22Rv1 (cell line): ENCODE measurements at regions not wholly inside any gene's neighbourhood (a gene's known extent, or its start where the extent isn't known, plus 50 kb on each side); places are given as distances from the start of the nearest gene placed in this dataset.

ENCODE experiments used
- H3K27ac ChIP-seq: fragments of 450-650 bp; 2 replicates; pipeline ENCODE4 v1.5.1; 2017
- ZFX ChIP-seq: fragments of 450-650 bp; IDR thresholded peaks from 2 replicates; pipeline ENCODE4 v1.6.1; 2017; ENCODE audit warnings: antibody characterized with exemption, borderline replicate concordance
- TF ChIP-seq, protein P1 (sequence below): fragments of 450-650 bp; IDR thresholded peaks from 2 replicates; pipeline ENCODE4 v1.5.1; 2017; ENCODE audit warnings: mild to moderate bottlenecking

DNA sequence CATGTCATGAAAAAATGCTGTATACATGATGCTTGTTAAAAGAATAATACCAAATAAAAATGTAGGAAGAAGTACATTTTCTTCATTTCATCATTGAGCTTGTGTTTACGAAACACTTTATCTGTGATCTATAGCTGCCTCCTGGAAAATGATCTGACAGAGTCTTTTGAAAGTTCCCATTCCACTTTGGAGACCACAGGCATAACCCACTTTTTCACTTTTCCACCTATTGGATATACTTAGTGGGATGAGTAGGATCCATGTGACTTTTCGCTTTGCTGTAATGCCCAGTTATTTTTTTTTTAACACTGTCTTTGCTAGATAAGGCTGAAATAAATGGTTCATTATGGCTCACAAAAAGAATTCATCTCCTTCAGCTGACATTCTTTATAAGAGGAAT, 773.0 kb upstream of the AMELY start:
- TF ChIP-seq, protein P1, sequence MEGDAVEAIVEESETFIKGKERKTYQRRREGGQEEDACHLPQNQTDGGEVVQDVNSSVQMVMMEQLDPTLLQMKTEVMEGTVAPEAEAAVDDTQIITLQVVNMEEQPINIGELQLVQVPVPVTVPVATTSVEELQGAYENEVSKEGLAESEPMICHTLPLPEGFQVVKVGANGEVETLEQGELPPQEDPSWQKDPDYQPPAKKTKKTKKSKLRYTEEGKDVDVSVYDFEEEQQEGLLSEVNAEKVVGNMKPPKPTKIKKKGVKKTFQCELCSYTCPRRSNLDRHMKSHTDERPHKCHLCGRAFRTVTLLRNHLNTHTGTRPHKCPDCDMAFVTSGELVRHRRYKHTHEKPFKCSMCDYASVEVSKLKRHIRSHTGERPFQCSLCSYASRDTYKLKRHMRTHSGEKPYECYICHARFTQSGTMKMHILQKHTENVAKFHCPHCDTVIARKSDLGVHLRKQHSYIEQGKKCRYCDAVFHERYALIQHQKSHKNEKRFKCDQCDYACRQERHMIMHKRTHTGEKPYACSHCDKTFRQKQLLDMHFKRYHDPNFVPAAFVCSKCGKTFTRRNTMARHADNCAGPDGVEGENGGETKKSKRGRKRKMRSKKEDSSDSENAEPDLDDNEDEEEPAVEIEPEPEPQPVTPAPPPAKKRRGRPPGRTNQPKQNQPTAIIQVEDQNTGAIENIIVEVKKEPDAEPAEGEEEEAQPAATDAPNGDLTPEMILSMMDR: no peak
- no peak for TF ChIP-seq ZFX
- no peak overlapping the region for H3K27ac ChIP-seq

DNA sequence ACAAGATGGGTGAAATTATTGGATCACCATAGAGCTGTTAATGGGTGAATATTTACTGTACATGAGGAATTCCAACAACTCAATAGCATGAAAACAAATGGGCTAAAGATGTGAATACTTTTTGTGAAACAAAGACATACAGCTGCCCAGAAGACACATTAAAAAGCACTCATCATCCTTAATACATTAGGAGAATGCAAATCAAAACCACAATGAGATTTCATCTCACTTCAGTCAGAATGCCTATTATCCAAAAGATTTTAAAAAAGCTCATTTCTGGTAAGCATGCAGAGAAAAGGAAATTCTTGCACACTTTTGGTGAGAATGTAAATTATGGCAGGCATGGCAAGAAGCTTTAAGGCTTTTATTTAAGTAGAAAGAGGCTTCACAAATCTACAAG, 770.8 kb upstream of the AMELY start:
- TF ChIP-seq, protein P1: no peak
- TF ChIP-seq ZFX: no peak
- H3K27ac ChIP-seq: no peak overlapping the region

DNA sequence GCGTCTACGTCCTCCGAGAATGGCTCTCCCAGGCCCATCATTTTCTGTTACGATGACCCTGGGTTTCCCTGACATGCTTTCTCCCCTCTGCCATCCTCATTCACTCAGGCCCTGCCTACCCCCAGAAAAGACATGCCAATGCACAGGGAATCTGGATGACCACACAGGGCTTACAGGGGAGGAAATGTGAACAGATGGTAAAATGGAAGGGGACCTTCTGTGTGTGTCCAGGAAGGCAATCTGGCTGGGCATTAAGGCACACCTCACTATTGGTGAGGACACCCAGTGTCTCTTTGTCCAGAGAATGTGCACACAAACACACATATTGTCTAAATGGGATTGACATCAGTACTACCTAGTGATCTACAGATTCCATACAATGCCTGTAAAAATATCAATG, 769.9 kb upstream of the AMELY start:
- TF ChIP-seq ZFX: no peak
- TF ChIP-seq, protein P1: no peak
- H3K27ac ChIP-seq: no peak overlapping the region

DNA sequence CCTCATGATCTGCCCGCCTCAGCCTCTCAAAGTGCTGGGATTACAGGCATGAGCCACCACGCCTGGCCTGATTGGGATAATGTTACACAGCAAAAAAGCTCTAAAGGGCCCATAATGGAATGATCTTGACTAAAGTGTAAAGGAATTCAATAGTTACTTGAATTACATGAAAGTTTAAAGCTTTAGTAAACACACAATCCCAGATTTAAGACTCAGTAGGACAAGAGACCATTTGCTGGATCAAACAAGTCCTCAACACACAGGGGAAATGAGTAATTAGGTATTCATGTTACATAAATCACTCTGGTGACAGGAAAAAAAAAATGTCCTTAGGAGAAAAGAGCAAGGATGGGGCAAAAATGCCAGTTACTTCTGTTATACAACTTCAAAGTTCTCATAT, 762.9 kb upstream of the AMELY start:
- H3K27ac ChIP-seq: no peak overlapping the region
- TF ChIP-seq ZFX: no peak
- TF ChIP-seq, protein P1: no peak

DNA sequence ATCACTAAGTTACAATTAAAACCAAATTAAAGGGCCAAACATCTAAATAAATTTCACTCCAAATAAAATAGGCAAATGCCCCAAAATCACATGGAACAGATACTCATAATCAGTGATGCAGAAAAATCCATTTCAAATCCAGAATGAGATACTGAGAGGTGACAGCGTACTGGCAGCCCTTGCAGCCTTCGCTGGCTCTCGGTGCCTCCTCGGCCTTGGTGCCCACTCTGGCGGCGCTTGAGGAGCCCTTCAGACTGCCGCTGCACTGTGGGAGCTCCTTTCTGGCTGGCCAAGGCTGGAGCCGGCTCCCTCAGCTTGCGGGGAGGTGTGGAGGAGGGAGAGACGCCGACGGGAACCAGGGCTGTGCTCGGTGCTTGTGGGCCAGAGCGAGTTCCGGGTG, 761.2 kb upstream of the AMELY start:
- H3K27ac ChIP-seq: no peak overlapping the region
- TF ChIP-seq ZFX: no peak
- TF ChIP-seq, protein P1: no peak

DNA sequence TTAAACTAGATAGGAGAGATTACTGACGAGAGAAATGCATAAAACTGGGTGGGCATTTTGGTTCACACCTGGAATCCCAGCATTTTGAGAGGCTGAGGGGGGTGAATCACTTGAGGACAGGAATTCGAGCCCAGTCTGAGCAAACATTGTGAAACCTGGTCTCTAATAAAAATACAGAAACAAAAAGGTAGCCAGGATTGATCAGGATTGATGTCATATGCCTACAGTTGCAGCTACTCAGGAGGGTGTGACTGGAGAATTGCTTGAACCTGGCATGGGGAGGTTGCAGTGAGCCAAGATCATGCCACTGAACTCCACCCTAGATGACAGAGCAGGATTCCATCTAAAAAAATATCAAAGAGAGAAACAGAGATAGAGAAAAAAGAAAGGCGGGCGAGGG, 751.7 kb upstream of the AMELY start:
- no peak for TF ChIP-seq ZFX
- TF ChIP-seq, protein P1: no peak

DNA sequence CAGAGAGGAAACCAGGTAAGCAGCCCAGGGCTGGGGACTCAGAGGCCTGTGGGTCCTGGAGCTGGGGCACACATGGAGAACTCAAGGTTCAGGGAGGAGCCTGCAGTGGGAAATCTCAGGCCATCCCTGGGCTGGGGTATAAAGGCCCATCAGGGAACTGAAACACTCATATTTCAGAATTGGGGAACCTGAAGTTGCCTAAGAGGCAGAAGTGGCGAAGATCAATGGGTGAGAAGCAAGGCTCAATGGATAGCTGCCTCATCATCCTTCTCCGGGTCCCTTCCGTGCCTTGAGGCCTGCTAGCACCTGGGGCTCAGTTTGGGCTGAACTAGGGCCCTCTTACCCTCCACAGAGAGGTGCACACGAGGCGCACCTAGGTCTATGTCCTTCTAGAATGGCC, 747.5 kb upstream of the AMELY start:
- TF ChIP-seq, protein P1: no peak
- TF ChIP-seq ZFX: no peak
- H3K27ac ChIP-seq: no peak overlapping the region

More for the DNA sequence above, 751.7 kb upstream of the AMELY start:
- no peak overlapping the region for H3K27ac ChIP-seq
